Erythroblast (primary cell): ENCODE measurements at regions not wholly inside any gene's neighbourhood (a gene's known extent, or its start where the extent isn't known, plus 50 kb on each side); places are given as distances from the start of the nearest gene placed in this dataset.

Experiments
- GATA1 ChIP-seq: IDR thresholded peaks from 2 replicates; pipeline ENCODE4 v1.6.1; 2011; ENCODE audit warnings: low read depth, mild to moderate bottlenecking, control low read depth, low read length, moderate library complexity
- POLR2A ChIP-seq: IDR thresholded peaks from 2 replicates; pipeline ENCODE4 v1.6.1; 2011; ENCODE audit warnings: mild to moderate bottlenecking, low read length

DNA sequence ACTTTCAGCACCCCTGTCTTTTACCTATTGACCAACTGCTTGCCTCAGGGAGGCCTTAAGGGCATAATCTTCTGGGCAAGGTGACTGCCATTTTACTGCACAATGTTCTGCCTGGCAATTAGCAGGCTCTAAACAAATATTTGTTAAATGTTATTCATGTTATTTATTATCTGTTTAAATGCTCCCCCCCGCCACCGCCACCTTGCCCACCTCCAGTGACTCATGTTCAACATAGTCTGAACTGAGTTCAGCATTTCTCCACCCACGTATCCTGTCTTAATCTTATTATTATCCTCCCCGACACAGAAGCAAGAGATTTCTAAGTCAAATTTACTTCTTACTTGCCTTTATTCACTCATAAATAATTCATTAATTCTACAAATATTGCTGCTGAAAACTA, 144.8 kb downstream of the LIG4 start:
- TF ChIP-seq POLR2A (no peak), GATA1 (no peak)
